HEK293 (cell line): ENCODE measurements at regions not wholly inside any gene's neighbourhood (a gene's known extent, or its start where the extent isn't known, plus 50 kb on each side); places are given as distances from the start of the nearest gene placed in this dataset.

Source experiments
- CTCF ChIA-PET: fragments of 350-600 bp; formaldehyde crosslinking; extraction: SDS; loops from one replicate; lab custom pipeline; 2021; ENCODE audit warnings: antibody characterized with exemption; lab: Yijun Ruan, JAX
- POLR2A ChIA-PET: fragments of 300-600 bp; formaldehyde crosslinking; extraction: SDS; loops from one replicate; lab custom pipeline; 2020; ENCODE audit warnings: antibody characterized with exemption, inconsistent platforms; lab: Yijun Ruan, JAX
- H3K27ac ChIP-seq: fragments of 200-500 bp; sonication (Bioruptor generic); 2 replicates; pipeline ENCODE4 v1.5.1; 2014; ENCODE audit warnings: low read depth, low read length, control low read depth, inconsistent platforms; ENCODE audit errors: extremely low read depth
- H3K36me3 ChIP-seq, 2 experiments: fragments of 200-500 bp in 1 of 2; sonication (Bioruptor generic) in 1 of 2; 1 replicate in 1 of 2; 2 replicates in 1 of 2; pipeline ENCODE4 v1.5.1; 2014 to 2017; ENCODE audit warnings: inconsistent platforms in 2 of 2, low read length in 2 of 2; ENCODE audit not compliant: control insufficient read depth in 2 of 2, insufficient read depth in 1 of 2
- H3K4me1 ChIP-seq: fragments of 200-500 bp; sonication (Bioruptor generic); 2 replicates; pipeline ENCODE4 v1.5.1; 2014; ENCODE audit warnings: mild to moderate bottlenecking, low read length, inconsistent platforms; ENCODE audit not compliant: control insufficient read depth, insufficient read depth
- H3K4me3 ChIP-seq: 2 replicates; pipeline ENCODE4 v1.5.1; 2011; ENCODE audit warnings: low read depth, mild to moderate bottlenecking, control low read depth, low read length, moderate library complexity
- H3K9me3 ChIP-seq: fragments of 200-500 bp; sonication (Bioruptor generic); 2 replicates; pipeline ENCODE4 v1.5.1; 2014; ENCODE audit warnings: low read depth, low read length, inconsistent platforms; ENCODE audit not compliant: control insufficient read depth, insufficient read depth
- BCL11A ChIP-seq: fragments of 450-650 bp; formaldehyde crosslinking; IDR thresholded peaks from 2 replicates; pipeline ENCODE4 v1.5.1; 2016; ENCODE audit warnings: low read depth, missing biosample characterization, missing genetic modification characterization
- HOXD13 ChIP-seq: sonication (generic); formaldehyde crosslinking; IDR thresholded peaks from 2 replicates; pipeline ENCODE4 v1.8.0; 2022; ENCODE audit warnings: missing genetic modification reagents, borderline replicate concordance
- KLF8 ChIP-seq: fragments of 450-650 bp; formaldehyde crosslinking; IDR thresholded peaks from 2 replicates; pipeline ENCODE4 v1.5.1; 2016; ENCODE audit warnings: missing biosample characterization, missing genetic modification characterization
- SALL2 ChIP-seq: fragments of 450-650 bp; formaldehyde crosslinking; IDR thresholded peaks from 2 replicates; pipeline ENCODE4 v1.5.0; 2017; ENCODE audit warnings: missing biosample characterization, mild to moderate bottlenecking, missing genetic modification characterization, borderline replicate concordance
- ZBTB21 ChIP-seq: fragments of 450-650 bp; formaldehyde crosslinking; IDR thresholded peaks from 2 replicates; pipeline ENCODE4 v1.5.1; 2017; ENCODE audit warnings: missing biosample characterization, missing genetic modification characterization
- ZFP37 ChIP-seq: fragments of 450-650 bp; formaldehyde crosslinking; IDR thresholded peaks from 2 replicates; pipeline ENCODE4 v1.5.1; 2016; ENCODE audit warnings: missing biosample characterization, missing genetic modification characterization
- ZNF121 ChIP-seq: fragments of 450-650 bp; formaldehyde crosslinking; IDR thresholded peaks from 2 replicates; pipeline ENCODE4 v1.5.1; 2016; ENCODE audit warnings: missing biosample characterization, missing genetic modification characterization
- ZNF138 ChIP-seq: fragments of 450-650 bp; formaldehyde crosslinking; IDR thresholded peaks from 2 replicates; pipeline ENCODE4 v1.5.1; 2016; ENCODE audit warnings: missing biosample characterization, missing genetic modification characterization, borderline replicate concordance
- ZNF175 ChIP-seq: fragments of 450-650 bp; formaldehyde crosslinking; IDR thresholded peaks from 2 replicates; pipeline ENCODE4 v1.5.1; 2016; ENCODE audit warnings: missing biosample characterization, missing genetic modification characterization
- ZNF214 ChIP-seq: fragments of 450-650 bp; formaldehyde crosslinking; IDR thresholded peaks from 2 replicates; pipeline ENCODE4 v1.5.1; 2017; ENCODE audit warnings: missing biosample characterization, mild to moderate bottlenecking, missing genetic modification characterization, borderline replicate concordance
- ZNF366 ChIP-seq: fragments of 450-650 bp; formaldehyde crosslinking; conservative IDR thresholded peaks from 2 replicates; pipeline ENCODE4 v1.5.1; 2016; ENCODE audit warnings: missing biosample characterization, missing genetic modification characterization
- ZNF514 ChIP-seq: fragments of 450-650 bp; formaldehyde crosslinking; IDR thresholded peaks from 2 replicates; pipeline ENCODE4 v1.5.1; 2016; ENCODE audit warnings: missing biosample characterization, missing genetic modification characterization
- ZNF549 ChIP-seq: fragments of 450-650 bp; IDR thresholded peaks from 2 replicates; pipeline ENCODE4 v1.5.1; 2018; ENCODE audit warnings: missing biosample characterization, missing genetic modification characterization, mild to moderate bottlenecking, inconsistent platforms, moderate library complexity
- ZNF654 ChIP-seq: fragments of 450-650 bp; formaldehyde crosslinking; IDR thresholded peaks from 2 replicates; pipeline ENCODE4 v1.5.1; 2016; ENCODE audit warnings: low read depth, missing biosample characterization, missing genetic modification characterization
- ZNF707 ChIP-seq: fragments of 450-650 bp; formaldehyde crosslinking; IDR thresholded peaks from 2 replicates; pipeline ENCODE4 v1.5.1; 2016; ENCODE audit warnings: missing biosample characterization, missing genetic modification characterization
- ZNF777 ChIP-seq: fragments of 450-650 bp; formaldehyde crosslinking; IDR thresholded peaks from 2 replicates; pipeline ENCODE4 v1.5.1; 2017; ENCODE audit warnings: missing biosample characterization, missing genetic modification characterization, borderline replicate concordance
- ZNF791 ChIP-seq: fragments of 450-650 bp; formaldehyde crosslinking; IDR thresholded peaks from 2 replicates; pipeline ENCODE4 v1.5.1; 2016; ENCODE audit warnings: missing biosample characterization, missing genetic modification characterization
- ZNF792 ChIP-seq: fragments of 450-650 bp; formaldehyde crosslinking; IDR thresholded peaks from 2 replicates; pipeline ENCODE4 v1.5.1; 2016; ENCODE audit warnings: missing biosample characterization, missing genetic modification characterization
- ZXDB ChIP-seq: fragments of 450-650 bp; formaldehyde crosslinking; IDR thresholded peaks from 2 replicates; pipeline ENCODE4 v1.5.1; 2016; ENCODE audit warnings: missing biosample characterization, missing genetic modification characterization
- TF ChIP-seq, protein P1 (sequence below): fragments of 450-650 bp; formaldehyde crosslinking; IDR thresholded peaks from 2 replicates; pipeline ENCODE4 v1.5.1; 2016; ENCODE audit warnings: missing biosample characterization, missing genetic modification characterization, borderline replicate concordance
- TF ChIP-seq, protein P2 (sequence below): fragments of 450-650 bp; formaldehyde crosslinking; IDR thresholded peaks from 2 replicates; pipeline ENCODE4 v1.5.1; 2017; ENCODE audit warnings: missing biosample characterization, missing genetic modification characterization
- TF ChIP-seq, protein P3 (sequence below): fragments of 450-650 bp; formaldehyde crosslinking; IDR thresholded peaks from 2 replicates; pipeline ENCODE4 v1.5.1; 2017; ENCODE audit warnings: missing biosample characterization, missing genetic modification characterization
- TF ChIP-seq, protein P4 (sequence below): fragments of 450-650 bp; formaldehyde crosslinking; IDR thresholded peaks from 2 replicates; pipeline ENCODE4 v1.5.1; 2017; ENCODE audit warnings: missing biosample characterization, missing genetic modification characterization

DNA sequence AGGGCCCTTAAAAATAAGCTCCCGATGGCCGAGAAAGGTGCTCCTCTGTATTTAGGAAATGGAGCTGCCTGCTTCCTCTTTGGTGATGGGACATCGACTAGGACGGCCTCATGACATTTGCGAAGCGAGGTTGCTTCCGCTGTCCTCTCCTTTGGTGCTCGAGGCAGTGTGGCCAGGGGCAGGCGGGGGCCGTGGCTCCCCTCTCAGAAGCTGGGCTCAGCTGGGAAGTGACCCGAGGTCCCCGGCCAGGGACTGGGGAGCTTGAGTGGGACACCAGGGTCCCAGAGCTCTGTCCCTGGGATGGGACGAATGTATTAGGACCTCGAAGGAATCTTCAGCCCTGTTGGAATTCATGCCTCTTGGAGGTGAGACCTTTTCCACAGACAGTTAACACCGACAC lies 151.1 kb downstream of the CTTN start:
- Histone ChIP-seq H3K9me3 (no peaks in the 10 kb centered on the region), H3K27ac (no peak overlapping the region), H3K4me3 (no peak overlapping the region), H3K36me3 (no peaks in the 10 kb centered on the region), H3K4me1 (no peaks in the 10 kb centered on the region)
- POLR2A ChIA-PET: no interaction called here
- TF ChIP-seq ZNF514 (no peak), ZNF138 (no peak), ZNF121 (no peak), ZNF175 (no peak)
- TF ChIP-seq, protein P1, sequence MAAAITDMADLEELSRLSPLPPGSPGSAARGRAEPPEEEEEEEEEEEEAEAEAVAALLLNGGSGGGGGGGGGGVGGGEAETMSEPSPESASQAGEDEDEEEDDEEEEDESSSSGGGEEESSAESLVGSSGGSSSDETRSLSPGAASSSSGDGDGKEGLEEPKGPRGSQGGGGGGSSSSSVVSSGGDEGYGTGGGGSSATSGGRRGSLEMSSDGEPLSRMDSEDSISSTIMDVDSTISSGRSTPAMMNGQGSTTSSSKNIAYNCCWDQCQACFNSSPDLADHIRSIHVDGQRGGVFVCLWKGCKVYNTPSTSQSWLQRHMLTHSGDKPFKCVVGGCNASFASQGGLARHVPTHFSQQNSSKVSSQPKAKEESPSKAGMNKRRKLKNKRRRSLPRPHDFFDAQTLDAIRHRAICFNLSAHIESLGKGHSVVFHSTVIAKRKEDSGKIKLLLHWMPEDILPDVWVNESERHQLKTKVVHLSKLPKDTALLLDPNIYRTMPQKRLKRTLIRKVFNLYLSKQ (tag by site-specific recombination): no peak
- TF ChIP-seq, protein P2, sequence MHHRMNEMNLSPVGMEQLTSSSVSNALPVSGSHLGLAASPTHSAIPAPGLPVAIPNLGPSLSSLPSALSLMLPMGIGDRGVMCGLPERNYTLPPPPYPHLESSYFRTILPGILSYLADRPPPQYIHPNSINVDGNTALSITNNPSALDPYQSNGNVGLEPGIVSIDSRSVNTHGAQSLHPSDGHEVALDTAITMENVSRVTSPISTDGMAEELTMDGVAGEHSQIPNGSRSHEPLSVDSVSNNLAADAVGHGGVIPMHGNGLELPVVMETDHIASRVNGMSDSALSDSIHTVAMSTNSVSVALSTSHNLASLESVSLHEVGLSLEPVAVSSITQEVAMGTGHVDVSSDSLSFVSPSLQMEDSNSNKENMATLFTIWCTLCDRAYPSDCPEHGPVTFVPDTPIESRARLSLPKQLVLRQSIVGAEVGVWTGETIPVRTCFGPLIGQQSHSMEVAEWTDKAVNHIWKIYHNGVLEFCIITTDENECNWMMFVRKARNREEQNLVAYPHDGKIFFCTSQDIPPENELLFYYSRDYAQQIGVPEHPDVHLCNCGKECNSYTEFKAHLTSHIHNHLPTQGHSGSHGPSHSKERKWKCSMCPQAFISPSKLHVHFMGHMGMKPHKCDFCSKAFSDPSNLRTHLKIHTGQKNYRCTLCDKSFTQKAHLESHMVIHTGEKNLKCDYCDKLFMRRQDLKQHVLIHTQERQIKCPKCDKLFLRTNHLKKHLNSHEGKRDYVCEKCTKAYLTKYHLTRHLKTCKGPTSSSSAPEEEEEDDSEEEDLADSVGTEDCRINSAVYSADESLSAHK: no peak
- CTCF ChIA-PET: interaction anchor here (0.6 to 0.7 kb wide), 2 partner anchors 246 to 791 kb away, joined by 4 read pairs; no protein-coding TSS in a partner anchor

DNA sequence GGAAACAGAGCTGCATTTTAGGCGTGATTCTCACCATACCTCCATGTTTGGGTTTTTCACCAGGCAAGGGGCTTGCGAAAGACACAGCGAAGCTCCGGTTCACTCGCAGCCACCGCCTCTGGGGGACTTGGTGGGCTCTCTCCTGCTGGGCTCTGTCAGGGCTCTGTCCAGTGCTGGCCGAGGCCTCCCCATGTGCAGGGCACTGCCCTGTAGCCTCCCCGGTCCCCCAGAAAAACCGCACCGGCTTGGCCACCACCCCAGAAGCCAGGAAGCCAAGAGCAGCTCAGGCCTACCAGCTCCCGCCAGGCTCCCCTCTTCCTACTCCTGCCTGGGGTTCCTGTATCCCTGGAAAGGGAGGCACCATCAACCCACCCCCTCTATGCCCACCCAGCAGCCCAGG lies 151.5 kb downstream of the CTTN start:
- CTCF ChIA-PET: interaction anchor here (0.6 kb wide), 1 partner anchor 11 kb away, joined by 3 read pairs; no protein-coding TSS in a partner anchor
- no peaks in the 10 kb centered on the region for H3K36me3 ChIP-seq
- no peak overlapping the region for H3K27ac ChIP-seq
- H3K4me3 ChIP-seq: no peak overlapping the region
- no peak for TF ChIP-seq ZNF777
- TF ChIP-seq, protein P3, sequence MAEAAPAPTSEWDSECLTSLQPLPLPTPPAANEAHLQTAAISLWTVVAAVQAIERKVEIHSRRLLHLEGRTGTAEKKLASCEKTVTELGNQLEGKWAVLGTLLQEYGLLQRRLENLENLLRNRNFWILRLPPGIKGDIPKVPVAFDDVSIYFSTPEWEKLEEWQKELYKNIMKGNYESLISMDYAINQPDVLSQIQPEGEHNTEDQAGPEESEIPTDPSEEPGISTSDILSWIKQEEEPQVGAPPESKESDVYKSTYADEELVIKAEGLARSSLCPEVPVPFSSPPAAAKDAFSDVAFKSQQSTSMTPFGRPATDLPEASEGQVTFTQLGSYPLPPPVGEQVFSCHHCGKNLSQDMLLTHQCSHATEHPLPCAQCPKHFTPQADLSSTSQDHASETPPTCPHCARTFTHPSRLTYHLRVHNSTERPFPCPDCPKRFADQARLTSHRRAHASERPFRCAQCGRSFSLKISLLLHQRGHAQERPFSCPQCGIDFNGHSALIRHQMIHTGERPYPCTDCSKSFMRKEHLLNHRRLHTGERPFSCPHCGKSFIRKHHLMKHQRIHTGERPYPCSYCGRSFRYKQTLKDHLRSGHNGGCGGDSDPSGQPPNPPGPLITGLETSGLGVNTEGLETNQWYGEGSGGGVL (tag by site-specific recombination): no peak
- TF ChIP-seq ZNF366 (tag by site-specific recombination): no peak
- TF ChIP-seq ZXDB (tag by site-specific recombination): no peak
- TF ChIP-seq BCL11A (tag by site-specific recombination): no peak
- TF ChIP-seq HOXD13 (CRISPR knock-in tag): no peak
- no peaks in the 10 kb centered on the region for H3K9me3 ChIP-seq
- POLR2A ChIA-PET: no interaction called here
- H3K4me1 ChIP-seq: no peaks in the 10 kb centered on the region

DNA sequence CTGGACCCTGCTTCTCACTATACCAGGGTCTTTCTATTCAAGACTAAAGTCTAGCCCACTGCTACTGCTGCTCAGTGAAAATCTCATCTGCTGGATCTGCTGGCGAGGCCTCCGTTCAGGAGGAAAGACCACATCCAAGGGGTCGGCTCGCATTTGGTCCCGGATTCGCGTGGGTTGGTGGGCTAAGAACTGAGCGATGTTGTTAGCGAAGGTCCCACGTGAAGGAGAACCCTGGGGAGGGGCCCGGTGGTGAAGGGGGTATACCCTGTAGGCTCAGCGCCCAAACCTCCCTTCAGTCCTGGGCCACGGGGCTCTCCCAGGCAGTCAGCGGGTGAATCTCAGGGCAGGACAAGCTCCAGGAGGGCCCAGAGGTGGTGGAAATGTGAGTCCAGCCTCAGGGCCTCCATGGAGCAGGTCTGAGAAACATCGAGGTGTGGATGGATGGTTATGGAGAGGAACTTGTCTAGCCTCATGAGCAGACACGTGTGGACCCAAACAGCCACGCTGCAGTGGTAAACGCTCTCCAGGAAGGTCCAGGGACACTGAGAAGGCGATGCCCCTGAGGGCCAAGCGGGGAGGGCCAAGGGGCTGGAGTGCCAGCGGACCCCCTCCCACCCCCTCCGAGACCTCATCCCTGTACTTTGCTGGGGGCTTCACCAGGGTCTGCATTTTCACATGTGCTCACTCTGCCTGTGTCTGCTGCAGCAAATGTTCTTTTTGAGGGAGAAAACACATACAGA lies 152.3 kb downstream of the CTTN start:
- ChIA-PET POLR2A (no interaction called here), CTCF (interaction anchor here (0.6 kb wide), 1 partner anchor 11 kb away, joined by 3 read pairs; no protein-coding TSS in a partner anchor)
- H3K9me3 ChIP-seq: no peaks in the 10 kb centered on the region
- no peaks in the 10 kb centered on the region for H3K36me3 ChIP-seq
- H3K4me3 ChIP-seq: no peak overlapping the region
- H3K4me1 ChIP-seq: no peaks in the 10 kb centered on the region
- TF ChIP-seq, protein P4, sequence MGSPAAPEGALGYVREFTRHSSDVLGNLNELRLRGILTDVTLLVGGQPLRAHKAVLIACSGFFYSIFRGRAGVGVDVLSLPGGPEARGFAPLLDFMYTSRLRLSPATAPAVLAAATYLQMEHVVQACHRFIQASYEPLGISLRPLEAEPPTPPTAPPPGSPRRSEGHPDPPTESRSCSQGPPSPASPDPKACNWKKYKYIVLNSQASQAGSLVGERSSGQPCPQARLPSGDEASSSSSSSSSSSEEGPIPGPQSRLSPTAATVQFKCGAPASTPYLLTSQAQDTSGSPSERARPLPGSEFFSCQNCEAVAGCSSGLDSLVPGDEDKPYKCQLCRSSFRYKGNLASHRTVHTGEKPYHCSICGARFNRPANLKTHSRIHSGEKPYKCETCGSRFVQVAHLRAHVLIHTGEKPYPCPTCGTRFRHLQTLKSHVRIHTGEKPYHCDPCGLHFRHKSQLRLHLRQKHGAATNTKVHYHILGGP (tag by site-specific recombination): no peak
- TF ChIP-seq ZNF792 (tag by site-specific recombination) (no peak), ZFP37 (no peak), ZNF791 (no peak), ZNF175 (no peak), ZNF214 (no peak), KLF8 (tag by site-specific recombination) (no peak), ZNF707 (tag by site-specific recombination) (no peak), SALL2 (tag by site-specific recombination) (no peak), ZBTB21 (tag by site-specific recombination) (no peak), ZNF549 (tag by site-specific recombination) (no peak), ZNF654 (tag by site-specific recombination) (no peak)
- no peak overlapping the region for H3K27ac ChIP-seq
